Common myeloid progenitor, CD34-positive (primary cell): ENCODE measurements at regions not wholly inside any gene's neighbourhood (a gene's known extent, or its start where the extent isn't known, plus 50 kb on each side); places are given as distances from the start of the nearest gene placed in this dataset.

ENCODE experiments used
- CTCF ChIA-PET: fragments of 350-600 bp; sonication (Branson Sonifier 250); formaldehyde crosslinking; loops from one replicate; lab custom pipeline; 2021; ENCODE audit warnings: antibody characterized with exemption; lab: Charles Lee
- POLR2A ChIA-PET: fragments of 350-600 bp; sonication (Branson Sonifier 250); formaldehyde crosslinking; loops from one replicate; lab custom pipeline; 2021; ENCODE audit warnings: antibody characterized with exemption; lab: Charles Lee
- DNase-seq, 3 donors: peaks; one replicate each; pipeline versions ENCODE4 v3.0.0 to v3.0.0-alpha.2; 2013
- H3K27ac ChIP-seq, 2 experiments: 1 replicate in 1 of 2; 2 replicates in 1 of 2; pipeline ENCODE4 v1.7.0; 2013; ENCODE audit warnings: inconsistent platforms in 2 of 2, low read length in 2 of 2, mild to moderate bottlenecking in 2 of 2, low read depth in 1 of 2, moderate library complexity in 1 of 2; ENCODE audit not compliant: severe bottlenecking in 2 of 2, insufficient read depth in 1 of 2, poor library complexity in 1 of 2
- H3K27me3 ChIP-seq, 5 experiments: replicated peaks in 2 of 5; 1 replicate in 3 of 5; 2 replicates in 2 of 5; pipeline versions ENCODE4 v1.6.1 to v1.7.0; 2013; ENCODE audit warnings: low read length in 4 of 5, mild to moderate bottlenecking in 2 of 5, moderate library complexity in 2 of 5, inconsistent platforms in 1 of 5; ENCODE audit not compliant: insufficient read depth in 5 of 5, control insufficient read depth in 4 of 5
- H3K36me3 ChIP-seq, 4 experiments: 1 replicate in 2 of 4; 2 replicates in 2 of 4; pipeline versions ENCODE4 v1.6.1 to v1.7.0; 2013; ENCODE audit warnings: low read length in 3 of 4, control low read depth in 1 of 4, mild to moderate bottlenecking in 1 of 4; ENCODE audit not compliant: control insufficient read depth in 4 of 4, insufficient read depth in 4 of 4
- H3K4me1 ChIP-seq, 4 experiments: 1 replicate in 3 of 4; 2 replicates in 1 of 4; pipeline versions ENCODE4 v1.6.1 to v1.7.1; 2013; ENCODE audit warnings: low read length in 3 of 4, mild to moderate bottlenecking in 3 of 4, control low read depth in 1 of 4, inconsistent platforms in 1 of 4, moderate library complexity in 1 of 4; ENCODE audit not compliant: control insufficient read depth in 4 of 4, insufficient read depth in 4 of 4; ENCODE audit errors: control extremely low read depth in 1 of 4
- H3K4me3 ChIP-seq, 7 experiments: 1 replicate in 4 of 7; 2 replicates in 3 of 7; pipeline versions ENCODE4 v1.5.1 to v1.7.0; 2013; ENCODE audit warnings: mild to moderate bottlenecking in 7 of 7, low read length in 6 of 7, moderate library complexity in 6 of 7, inconsistent platforms in 2 of 7, low read depth in 2 of 7, control low read depth in 1 of 7; ENCODE audit not compliant: insufficient read depth in 4 of 7, control insufficient read depth in 1 of 7; ENCODE audit errors: extremely low read depth in 1 of 7
- H3K9me3 ChIP-seq, 5 experiments: 1 replicate in 4 of 5; 2 replicates in 1 of 5; pipeline versions ENCODE4 v1.6.1 to v1.7.1; 2013; ENCODE audit warnings: low read length in 4 of 5, mild to moderate bottlenecking in 2 of 5, inconsistent platforms in 1 of 5, low read depth in 1 of 5, moderate library complexity in 1 of 5; ENCODE audit not compliant: control insufficient read depth in 4 of 5, insufficient read depth in 2 of 5; ENCODE audit errors: control extremely low read depth in 1 of 5
- WGBS: methylation state at CpG from one replicate; pipeline ENCODE4 v1.1.5; 2013; ENCODE audit not compliant: insufficient coverage; 5-methylcytosine and 5-hydroxymethylcytosine counted together

GRCh38 chr13:104043184-104043583 lies 977.0 kb upstream of the SLC10A2 start:
- Histone ChIP-seq H3K27me3 (no peaks in the 10 kb centered on the region), H3K4me1 (no peaks in the 10 kb centered on the region), H3K9me3 (no peaks in the 10 kb centered on the region), H3K27ac (no peak overlapping the region), H3K36me3 (no peaks in the 10 kb centered on the region), H3K4me3 (no peak overlapping the region)
- DNase-seq: no peak
- WGBS: 96% methylated on average over 2 of the region's 2 CpGs
- ChIA-PET POLR2A (no interaction called here), CTCF (interaction anchor here (1.2 kb wide), 1 partner anchor 15 kb away, joined by 3 read pairs; no protein-coding TSS in a partner anchor)

GRCh38 chr13:104034891-104035290 lies 968.7 kb upstream of the SLC10A2 start:
- no peak for DNase-seq
- no peaks in the 10 kb centered on the region for H3K36me3 ChIP-seq
- WGBS: 100% methylated on average over 1 of the region's 2 CpGs

GRCh38 chr13:104025303-104025702 lies 959.1 kb upstream of the SLC10A2 start:
- no peak overlapping the region for H3K4me3 ChIP-seq
- no peak for DNase-seq
- WGBS: 96% methylated on average over 2 of the region's 2 CpGs
- H3K36me3 ChIP-seq: no peaks in the 10 kb centered on the region
- no peaks in the 10 kb centered on the region for H3K4me1 ChIP-seq
- H3K9me3 ChIP-seq: no peaks in the 10 kb centered on the region
- H3K27ac ChIP-seq: no peak overlapping the region
- H3K27me3 ChIP-seq: no peaks in the 10 kb centered on the region
- CTCF ChIA-PET: no interaction called here
- POLR2A ChIA-PET: no interaction called here

More at GRCh38 chr13:104034891-104035290, 968.7 kb upstream of the SLC10A2 start:
- ChIA-PET POLR2A (no interaction called here), CTCF (no interaction called here)
- Histone ChIP-seq H3K27ac (no peak overlapping the region), H3K9me3 (no peaks in the 10 kb centered on the region), H3K27me3 (no peaks in the 10 kb centered on the region), H3K4me3 (no peak overlapping the region), H3K4me1 (no peaks in the 10 kb centered on the region)

- Histone ChIP-seq H3K4me1 (no peaks in the 10 kb centered on the region), H3K36me3 (no peaks in the 10 kb centered on the region), H3K9me3 (no peaks in the 10 kb centered on the region), H3K27me3 (no peaks in the 10 kb centered on the region), H3K4me3 (no peak overlapping the region), H3K27ac (no peak overlapping the region)
- CTCF ChIA-PET: no interaction called here
- WGBS: 83% methylated on average over 4 of the region's 4 CpGs
- POLR2A ChIA-PET: no interaction called here
- DNase-seq: no peak
Measured at GRCh38 chr13:104024416-104025170, 958.4 kb upstream of the SLC10A2 start.

GRCh38 chr13:104021806-104022397 lies 955.7 kb upstream of the SLC10A2 start:
- Histone ChIP-seq H3K36me3 (no peaks in the 10 kb centered on the region), H3K4me1 (no peaks in the 10 kb centered on the region), H3K4me3 (no peak overlapping the region), H3K9me3 (no peaks in the 10 kb centered on the region), H3K27me3 (no peaks in the 10 kb centered on the region), H3K27ac (no peak overlapping the region)
- CTCF ChIA-PET: no interaction called here
- DNase-seq: no peak
- POLR2A ChIA-PET: no interaction called here
- WGBS: 100% methylated on average over 3 of the region's 4 CpGs

- no peaks in the 10 kb centered on the region for H3K36me3 ChIP-seq
- no peaks in the 10 kb centered on the region for H3K27me3 ChIP-seq
- no peaks in the 10 kb centered on the region for H3K4me1 ChIP-seq
- no CpG with 5 or more reads among the region's 2 CpGs for WGBS
- ChIA-PET CTCF (no interaction called here), POLR2A (no interaction called here)
- H3K4me3 ChIP-seq: no peak overlapping the region
- no peak for DNase-seq
- H3K27ac ChIP-seq: no peak overlapping the region
- no peaks in the 10 kb centered on the region for H3K9me3 ChIP-seq
Measured at GRCh38 chr13:104017317-104017716, 951.1 kb upstream of the SLC10A2 start.

GRCh38 chr13:104015646-104016396 lies 949.6 kb upstream of the SLC10A2 start:
- ChIA-PET CTCF (no interaction called here), POLR2A (no interaction called here)
- Histone ChIP-seq H3K4me1 (no peaks in the 10 kb centered on the region), H3K27me3 (no peaks in the 10 kb centered on the region), H3K27ac (no peak overlapping the region), H3K4me3 (no peak overlapping the region), H3K9me3 (no peaks in the 10 kb centered on the region), H3K36me3 (no peaks in the 10 kb centered on the region)
- 92% methylated on average over 4 of the region's 7 CpGs for WGBS
- no peak for DNase-seq
